GM13976 (cell line): ENCODE measurements at regions not wholly inside any gene's neighbourhood (a gene's known extent, or its start where the extent isn't known, plus 50 kb on each side); places are given as distances from the start of the nearest gene placed in this dataset.
"Not testable (repeated sequence)": the region's sequence is repeated elsewhere in the genome, so short reads cannot be mapped to it uniquely, and the experiment has no call there.

Experiments used
- DNase-seq: peaks from one replicate; pipeline ENCODE4 v3.0.0; 2012; ENCODE audit warnings: low spot score
- CTCF ChIP-seq: IDR thresholded peaks from 2 replicates; pipeline ENCODE4 v1.5.1; 2012; ENCODE audit warnings: borderline replicate concordance, mild to moderate bottlenecking; ENCODE audit not compliant: insufficient read depth; ENCODE audit errors: extremely low read depth, missing control alignments, control extremely low read depth
- in situ Hi-C: fragments of 300-500 bp; cut with MboI; formaldehyde crosslinking; loops from one replicate; pipeline ENCODE4 v1.12.0; 2022; ENCODE audit warnings: low sequenced_read_pairs, mixed read lengths, inconsistent platforms; ENCODE audit not compliant: unreplicated experiment

GRCh38 chr5:40440746-40441145, 239.0 kb upstream of the PTGER4 start:
- in situ Hi-C loops = no loop called here
- DNase-seq = no peak
- TF ChIP-seq CTCF = no peak

GRCh38 chr5:40439103-40439502, 240.6 kb upstream of the PTGER4 start:
- in situ Hi-C loops, DNase-seq: not testable (repeated sequence)

- DNase-seq, in situ Hi-C loops: not testable (repeated sequence)
Measured at GRCh38 chr5:40438646-40439045, 241.1 kb upstream of the PTGER4 start.

- TF ChIP-seq CTCF = no peak
- peak; percentile 43 for DNase-seq
Measured at GRCh38 chr5:40437452-40437861, 242.3 kb upstream of the PTGER4 start.

GRCh38 chr5:40436535-40437237, 243.0 kb upstream of the PTGER4 start:
- no peak for TF ChIP-seq CTCF
- in situ Hi-C loops = no loop called here

More at GRCh38 chr5:40437452-40437861, 242.3 kb upstream of the PTGER4 start:
- in situ Hi-C loops = no loop called here

GRCh38 chr5:40435706-40436105, 244.0 kb upstream of the PTGER4 start:
- in situ Hi-C loops, DNase-seq: not testable (repeated sequence)

More at GRCh38 chr5:40436535-40437237, 243.0 kb upstream of the PTGER4 start:
- DNase-seq = peak; percentile 22

- no peak for TF ChIP-seq CTCF
- in situ Hi-C loops = no loop called here
- DNase-seq = no peak
Measured at GRCh38 chr5:40432836-40433235, 246.9 kb upstream of the PTGER4 start.

- no peak for TF ChIP-seq CTCF
- no peak for DNase-seq
- in situ Hi-C loops = no loop called here
Measured at GRCh38 chr5:40431734-40432133, 248.0 kb upstream of the PTGER4 start.
